Peyer's patch (tissue), 4 donors: ENCODE measurements at regions not wholly inside any gene's neighbourhood (a gene's known extent, or its start where the extent isn't known, plus 50 kb on each side); places are given as distances from the start of the nearest gene placed in this dataset.
"Not testable (repeated sequence)": the region's sequence is repeated elsewhere in the genome, so short reads cannot be mapped to it uniquely, and the experiment has no call there.

Experiments
- POLR2A ChIP-seq, 2 donors: fragments of 450-650 bp; IDR thresholded peaks; one replicate each; pipeline ENCODE4 v1.5.1; 2017; ENCODE audit warnings: antibody characterized with exemption in 2 of 2, mild to moderate bottlenecking in 2 of 2, moderate library complexity in 2 of 2
- TF ChIP-seq, protein P1 (sequence below), 6 experiments: fragments of 450-650 bp in 4 of 6; fragments of 200-600 bp in 2 of 6; sonication (generic) in 1 of 6; IDR thresholded peaks; one replicate each; pipeline ENCODE4 v1.5.1; 2017 to 2019; ENCODE audit warnings: antibody characterized with exemption in 6 of 6, mild to moderate bottlenecking in 3 of 6, moderate library complexity in 1 of 6

DNA sequence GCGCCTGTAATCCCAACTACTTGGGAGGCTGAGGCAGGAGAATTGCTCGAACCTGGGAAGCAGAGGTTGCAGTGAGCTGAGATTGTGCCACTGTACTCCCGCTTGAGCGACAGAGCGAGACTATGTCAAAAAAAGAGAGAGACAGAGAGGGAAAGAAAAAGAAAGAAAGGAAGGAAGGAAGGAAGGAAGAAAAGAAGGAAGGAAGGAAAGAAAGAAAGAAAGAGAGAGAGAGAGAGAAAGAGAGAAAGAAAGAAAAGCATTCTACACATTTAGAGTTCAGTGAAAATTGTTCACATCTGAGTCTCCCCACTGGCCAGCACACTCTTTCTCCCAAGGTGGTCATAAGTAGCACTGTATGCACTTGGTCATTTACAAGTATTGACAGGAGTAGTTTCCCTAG, 69.2 kb upstream of the TAB2 start:
- TF ChIP-seq, protein P1, sequence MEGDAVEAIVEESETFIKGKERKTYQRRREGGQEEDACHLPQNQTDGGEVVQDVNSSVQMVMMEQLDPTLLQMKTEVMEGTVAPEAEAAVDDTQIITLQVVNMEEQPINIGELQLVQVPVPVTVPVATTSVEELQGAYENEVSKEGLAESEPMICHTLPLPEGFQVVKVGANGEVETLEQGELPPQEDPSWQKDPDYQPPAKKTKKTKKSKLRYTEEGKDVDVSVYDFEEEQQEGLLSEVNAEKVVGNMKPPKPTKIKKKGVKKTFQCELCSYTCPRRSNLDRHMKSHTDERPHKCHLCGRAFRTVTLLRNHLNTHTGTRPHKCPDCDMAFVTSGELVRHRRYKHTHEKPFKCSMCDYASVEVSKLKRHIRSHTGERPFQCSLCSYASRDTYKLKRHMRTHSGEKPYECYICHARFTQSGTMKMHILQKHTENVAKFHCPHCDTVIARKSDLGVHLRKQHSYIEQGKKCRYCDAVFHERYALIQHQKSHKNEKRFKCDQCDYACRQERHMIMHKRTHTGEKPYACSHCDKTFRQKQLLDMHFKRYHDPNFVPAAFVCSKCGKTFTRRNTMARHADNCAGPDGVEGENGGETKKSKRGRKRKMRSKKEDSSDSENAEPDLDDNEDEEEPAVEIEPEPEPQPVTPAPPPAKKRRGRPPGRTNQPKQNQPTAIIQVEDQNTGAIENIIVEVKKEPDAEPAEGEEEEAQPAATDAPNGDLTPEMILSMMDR (IDR thresholded peaks at IDR 0.05) = not testable (repeated sequence)
- TF ChIP-seq POLR2A (IDR thresholded peaks at IDR 0.05) = not testable (repeated sequence)
